ENCODE measurements at regions not wholly inside any gene's neighbourhood (a gene's known extent, or its start where the extent isn't known, plus 50 kb on each side); places are given as distances from the start of the nearest gene placed in this dataset.

DNA sequence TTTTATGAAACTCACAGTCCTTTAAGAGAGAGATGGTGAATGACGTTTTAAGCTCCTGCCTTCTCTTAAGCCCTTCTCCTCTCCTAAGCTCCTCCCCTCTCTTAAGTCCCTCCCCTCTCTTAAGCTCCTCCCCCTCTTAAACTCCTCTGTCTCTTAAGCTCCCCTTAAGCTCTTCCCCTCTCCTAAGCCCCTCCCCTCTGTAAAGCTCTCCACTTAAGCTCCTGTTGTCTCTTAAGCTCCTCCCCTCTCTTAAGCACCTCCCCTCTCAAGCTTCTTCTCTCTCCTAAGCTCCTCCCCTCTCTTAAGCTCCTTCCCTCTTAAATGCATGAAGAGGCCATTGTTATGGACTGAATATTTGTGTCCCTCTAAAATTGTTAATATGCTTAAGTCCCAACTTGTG is 1180.6 kb upstream of the AUTS2 start:
- no peak for TF ChIP-seq POLR2A (IDR thresholded peaks at IDR 0.05; ENCODE audit: control extremely low read depth in 1 of 2, low read depth in 2 of 2, low read length in 2 of 2)
- no peak for TF ChIP-seq EP300 (IDR thresholded peaks at IDR 0.05; ENCODE audit: borderline replicate concordance in 1 of 2, low read depth in 2 of 2, low read length in 2 of 2)
- TF ChIP-seq SP2 (IDR thresholded peaks at IDR 0.05; ENCODE audit: low read length): no peak
- no peak for TF ChIP-seq SP1 (IDR thresholded peaks at IDR 0.05; ENCODE audit: low read depth, low read length)
- TF ChIP-seq, protein P1, sequence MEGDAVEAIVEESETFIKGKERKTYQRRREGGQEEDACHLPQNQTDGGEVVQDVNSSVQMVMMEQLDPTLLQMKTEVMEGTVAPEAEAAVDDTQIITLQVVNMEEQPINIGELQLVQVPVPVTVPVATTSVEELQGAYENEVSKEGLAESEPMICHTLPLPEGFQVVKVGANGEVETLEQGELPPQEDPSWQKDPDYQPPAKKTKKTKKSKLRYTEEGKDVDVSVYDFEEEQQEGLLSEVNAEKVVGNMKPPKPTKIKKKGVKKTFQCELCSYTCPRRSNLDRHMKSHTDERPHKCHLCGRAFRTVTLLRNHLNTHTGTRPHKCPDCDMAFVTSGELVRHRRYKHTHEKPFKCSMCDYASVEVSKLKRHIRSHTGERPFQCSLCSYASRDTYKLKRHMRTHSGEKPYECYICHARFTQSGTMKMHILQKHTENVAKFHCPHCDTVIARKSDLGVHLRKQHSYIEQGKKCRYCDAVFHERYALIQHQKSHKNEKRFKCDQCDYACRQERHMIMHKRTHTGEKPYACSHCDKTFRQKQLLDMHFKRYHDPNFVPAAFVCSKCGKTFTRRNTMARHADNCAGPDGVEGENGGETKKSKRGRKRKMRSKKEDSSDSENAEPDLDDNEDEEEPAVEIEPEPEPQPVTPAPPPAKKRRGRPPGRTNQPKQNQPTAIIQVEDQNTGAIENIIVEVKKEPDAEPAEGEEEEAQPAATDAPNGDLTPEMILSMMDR (IDR thresholded peaks at IDR 0.05; ENCODE audit: control extremely low read depth in 1 of 3, insufficient read depth in 1 of 3, low read depth in 1 of 3, low read length in 3 of 3): no peak
- TF ChIP-seq, protein P2, sequence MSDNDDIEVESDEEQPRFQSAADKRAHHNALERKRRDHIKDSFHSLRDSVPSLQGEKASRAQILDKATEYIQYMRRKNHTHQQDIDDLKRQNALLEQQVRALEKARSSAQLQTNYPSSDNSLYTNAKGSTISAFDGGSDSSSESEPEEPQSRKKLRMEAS (IDR thresholded peaks at IDR 0.05): no peak
- no peak for TF ChIP-seq SIN3A (conservative IDR thresholded peaks at IDR 0.05 in 1 of 2, IDR thresholded peaks at IDR 0.05 in 1 of 2; ENCODE audit: low read depth in 1 of 2, low read length in 2 of 2)
- TF ChIP-seq BACH1 (IDR thresholded peaks at IDR 0.05; ENCODE audit: low read length): no peak
- no peak for TF ChIP-seq CEBPB (IDR thresholded peaks at IDR 0.05; ENCODE audit: low read depth, low read length)
- TF ChIP-seq CBX5 (IDR thresholded peaks at IDR 0.05; ENCODE audit: low read depth, low read length): no peak
- no peak for TF ChIP-seq MAFK (IDR thresholded peaks at IDR 0.05; ENCODE audit: low read depth, low read length)
- no peak for TF ChIP-seq SRF (IDR thresholded peaks at IDR 0.05; ENCODE audit: low read depth, low read length)
- TF ChIP-seq PHF8 (conservative IDR thresholded peaks at IDR 0.05; ENCODE audit: low read depth, low read length): no peak
- no peak for TF ChIP-seq JUND (IDR thresholded peaks at IDR 0.05; ENCODE audit: low read length)

Measured in H1 (cell line).